GM19372 (cell line): ENCODE measurements at regions not wholly inside any gene's neighbourhood (a gene's known extent, or its start where the extent isn't known, plus 50 kb on each side); places are given as distances from the start of the nearest gene placed in this dataset.
"Not testable (repeated sequence)": the region's sequence is repeated elsewhere in the genome, so short reads cannot be mapped to it uniquely, and the experiment has no call there.

Experiments used
- ATAC-seq: cut with Tn5 transposase; IDR thresholded peaks from one replicate; pipeline ENCODE4 v1.9.1; 2021; ENCODE audit warnings: mild to moderate bottlenecking, low read depth, moderate library complexity; ENCODE audit not compliant: unreplicated experiment

DNA sequence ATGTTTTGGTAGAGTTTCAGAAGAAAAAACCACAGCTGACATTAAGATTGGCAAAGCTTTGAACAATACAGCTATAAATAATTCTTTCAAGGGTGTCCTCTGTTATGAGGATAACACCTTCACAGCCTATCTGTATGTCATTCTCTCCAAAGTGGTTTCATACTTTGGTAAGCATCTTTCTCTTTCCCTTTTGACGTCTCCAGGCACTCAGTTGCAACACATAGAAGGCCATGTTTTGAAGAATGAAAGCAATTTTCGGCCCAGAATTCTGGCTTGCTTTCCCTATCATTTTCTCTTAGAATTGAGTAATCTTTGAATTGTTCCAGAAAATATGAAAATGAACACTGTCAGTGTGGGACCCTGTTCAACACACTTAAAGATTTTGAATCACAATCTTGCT lies 200.0 kb upstream of the CBLB start:
- ATAC-seq, result peak; percentile 79

GRCh38 chr3:106070187-106070586 lies 201.4 kb upstream of the CBLB start:
- ATAC-seq, result no peak

DNA sequence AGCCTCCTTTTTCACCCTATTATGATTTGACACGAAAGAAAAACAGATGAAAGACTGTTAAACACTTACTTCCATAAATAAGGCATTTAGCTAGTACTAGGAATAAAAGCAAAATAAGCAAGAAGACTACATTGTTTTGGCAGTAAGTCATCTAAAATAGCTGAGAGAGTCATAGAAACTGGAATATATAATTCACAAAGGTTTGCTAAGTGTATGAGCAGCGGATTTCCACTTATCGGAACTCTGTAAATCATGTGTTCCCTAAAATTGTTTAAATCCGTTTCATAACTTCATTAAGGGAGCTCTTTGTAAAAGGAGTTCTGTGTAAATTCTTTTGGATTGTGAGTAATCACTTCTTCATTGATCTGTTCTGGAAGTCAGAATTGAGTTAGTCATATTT lies 202.5 kb upstream of the CBLB start:
- no peak for ATAC-seq

GRCh38 chr3:106072596-106072995 lies 203.8 kb upstream of the CBLB start:
- ATAC-seq, result not testable (repeated sequence)

DNA sequence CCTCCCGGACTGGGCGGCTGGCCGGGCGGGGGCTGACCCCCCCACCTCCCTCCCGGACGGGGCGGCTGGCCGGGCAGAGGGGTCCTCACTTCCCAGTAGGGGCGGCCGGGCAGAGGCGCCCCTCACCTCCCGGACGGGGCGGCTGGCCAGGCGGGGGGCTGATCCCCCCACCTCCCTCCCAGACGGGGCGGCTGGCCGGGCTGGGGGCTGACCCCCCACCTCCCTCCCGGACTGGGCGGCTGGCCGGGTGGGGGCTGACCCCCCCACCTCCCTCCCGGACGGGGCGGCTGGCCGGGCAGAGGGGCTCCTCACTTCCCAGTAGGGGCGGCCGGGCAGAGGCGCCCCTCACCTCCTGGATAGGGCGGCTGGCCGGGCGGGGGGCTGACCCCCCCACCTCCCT lies 205.0 kb upstream of the CBLB start:
- not testable (repeated sequence) for ATAC-seq

DNA sequence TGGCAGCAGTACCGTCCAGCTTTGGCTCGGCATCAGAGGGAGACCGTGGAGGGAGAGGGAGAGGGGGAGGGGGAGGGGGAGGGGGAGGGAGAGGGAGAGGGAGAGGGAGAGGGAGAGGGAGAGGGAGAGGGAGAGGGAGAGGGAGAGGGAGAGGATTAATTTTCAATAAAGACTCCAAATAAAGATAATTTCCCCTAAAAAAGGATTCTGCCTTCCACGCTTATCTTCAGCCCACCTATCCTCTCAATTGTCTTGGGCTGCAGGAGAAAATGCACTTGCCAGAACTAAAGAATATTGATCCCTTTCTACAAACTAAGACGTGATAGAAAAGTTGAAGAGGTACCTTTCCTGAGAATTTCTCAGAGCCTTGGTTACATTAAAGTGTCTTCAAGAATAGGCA lies 206.9 kb upstream of the CBLB start:
- not testable (repeated sequence) for ATAC-seq

GRCh38 chr3:106078635-106079034 lies 209.8 kb upstream of the CBLB start:
- no peak for ATAC-seq

GRCh38 chr3:106082616-106083015 lies 213.8 kb upstream of the CBLB start:
- ATAC-seq, result no peak

DNA sequence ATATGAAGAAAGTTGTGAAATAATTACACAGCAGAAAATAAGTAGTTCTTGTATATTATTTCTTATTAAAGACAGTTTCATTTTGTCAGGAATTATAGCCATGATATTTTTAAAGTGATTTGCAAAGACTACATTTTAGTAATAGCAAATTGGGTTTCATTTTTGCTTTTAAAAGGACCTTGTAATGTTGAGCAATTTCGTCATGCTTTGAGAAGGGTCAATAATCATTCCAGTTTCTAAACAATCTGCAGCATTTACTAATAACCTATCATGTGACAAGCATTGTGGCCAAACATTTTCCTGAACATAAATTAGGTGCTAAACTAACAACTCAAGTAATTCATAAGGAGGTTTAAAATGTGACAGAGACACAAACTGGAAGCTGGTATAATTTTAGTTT lies 214.4 kb upstream of the CBLB start:
- ATAC-seq, result no peak

GRCh38 chr3:106083854-106084253 lies 215.0 kb upstream of the CBLB start:
- ATAC-seq, result no peak

DNA sequence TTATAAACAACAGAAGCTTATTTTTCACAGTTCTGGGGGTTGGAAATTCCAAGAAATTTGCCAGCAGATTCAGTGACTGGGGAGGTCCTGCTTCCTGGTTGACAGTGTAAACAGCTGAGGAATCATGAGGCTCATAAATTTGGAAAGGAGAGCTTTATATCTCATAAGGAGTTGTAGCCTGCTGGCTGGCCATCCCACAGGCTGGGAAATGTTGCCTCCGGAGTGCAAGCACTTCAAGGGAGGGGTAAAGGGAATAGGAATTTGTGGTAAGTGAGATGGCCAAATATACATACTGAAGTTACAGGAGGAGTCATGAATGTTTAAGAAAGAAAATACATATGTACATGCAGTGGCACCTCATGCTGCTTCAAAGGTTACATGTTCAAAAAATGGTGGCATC lies 217.2 kb upstream of the CBLB start:
- ATAC-seq, result no peak

GRCh38 chr3:106086636-106087035 lies 217.8 kb upstream of the CBLB start:
- no peak for ATAC-seq

GRCh38 chr3:106088304-106088703 lies 219.5 kb upstream of the CBLB start:
- ATAC-seq, result no peak

GRCh38 chr3:106088899-106089298 lies 220.1 kb upstream of the CBLB start:
- ATAC-seq, result no peak

DNA sequence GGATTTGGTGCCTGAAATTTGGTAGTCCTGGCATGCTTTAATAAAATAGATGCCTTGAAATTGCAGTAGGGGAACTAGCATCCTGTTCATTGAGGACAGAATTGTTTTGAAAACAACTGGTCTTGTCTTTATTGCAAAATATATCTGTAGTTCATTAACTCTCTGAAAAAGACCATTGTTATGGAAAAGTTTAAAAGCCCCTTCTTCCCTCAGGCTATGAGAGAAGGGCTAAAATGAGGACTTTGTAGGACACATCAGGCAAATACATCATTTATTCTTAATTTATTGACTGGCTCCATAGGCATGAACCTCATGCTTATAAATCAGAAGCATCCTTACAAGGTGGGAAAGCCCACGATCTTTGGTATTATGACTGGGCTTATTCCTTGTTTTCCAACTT lies 221.0 kb upstream of the CBLB start:
- no peak for ATAC-seq

DNA sequence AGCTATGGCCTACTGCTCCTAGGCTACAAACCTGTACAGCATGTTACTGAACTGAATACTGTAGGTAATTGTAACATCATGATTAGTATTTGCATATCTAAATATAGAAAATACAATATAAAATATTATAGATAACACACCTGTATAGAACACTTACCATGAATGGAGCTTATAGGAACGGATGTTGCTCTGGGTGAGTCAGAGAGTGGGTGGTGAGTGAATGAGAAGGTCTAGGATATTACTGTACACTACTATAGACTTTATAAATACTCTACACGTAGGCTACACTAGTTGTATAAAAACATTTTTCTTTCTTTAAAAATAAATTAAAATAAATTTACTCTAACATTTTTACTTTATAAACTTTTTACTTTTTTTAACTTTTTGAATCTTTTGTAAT lies 224.0 kb upstream of the CBLB start:
- ATAC-seq, result no peak

DNA sequence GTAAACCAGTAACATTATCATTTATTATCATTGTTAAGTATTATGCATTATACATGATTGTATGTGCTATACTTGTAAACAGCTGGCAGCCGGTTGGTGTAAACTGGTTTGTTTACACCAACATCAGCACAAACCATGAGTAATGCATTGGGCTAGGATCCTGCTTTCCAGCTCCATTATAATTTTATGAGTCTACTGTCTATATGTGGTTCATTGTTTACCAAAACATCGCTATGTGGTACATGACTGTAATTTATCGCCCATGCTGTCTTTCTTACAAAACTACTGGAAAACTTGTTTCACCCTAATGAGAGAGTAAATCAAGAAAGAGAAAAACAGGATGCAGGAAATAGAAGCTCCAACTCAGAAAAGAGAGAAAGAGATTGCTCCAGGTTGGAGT lies 224.8 kb upstream of the CBLB start:
- no peak for ATAC-seq

DNA sequence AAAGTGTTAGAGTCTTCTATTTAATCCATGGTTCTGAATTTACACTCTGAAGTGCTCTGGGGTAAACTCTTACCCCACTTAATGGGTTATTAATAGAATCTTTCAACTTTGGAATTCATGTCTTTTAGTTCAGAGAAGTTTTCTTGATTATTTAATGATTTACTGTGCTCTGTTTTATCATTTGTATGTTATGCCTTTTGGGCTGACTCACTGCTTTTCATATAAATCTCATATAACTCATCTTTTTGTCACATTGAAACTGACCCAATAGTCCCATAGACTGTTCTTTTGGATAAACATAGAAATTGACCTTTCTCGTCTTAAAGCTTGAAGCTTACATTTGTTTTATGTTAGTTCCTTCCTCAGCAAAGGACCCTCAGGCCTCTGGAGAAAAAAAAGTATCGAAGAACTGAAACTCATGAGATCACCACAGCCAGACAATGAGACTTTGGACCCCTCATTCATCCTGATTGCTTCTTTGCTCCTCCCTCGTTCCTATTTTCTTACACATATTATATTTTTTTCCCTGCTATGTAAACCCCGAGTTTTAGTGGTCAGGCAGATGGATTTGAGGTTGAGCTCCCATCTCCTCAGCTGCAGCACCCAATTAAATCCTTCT lies 229.1 kb upstream of the CBLB start:
- ATAC-seq, result no peak

DNA sequence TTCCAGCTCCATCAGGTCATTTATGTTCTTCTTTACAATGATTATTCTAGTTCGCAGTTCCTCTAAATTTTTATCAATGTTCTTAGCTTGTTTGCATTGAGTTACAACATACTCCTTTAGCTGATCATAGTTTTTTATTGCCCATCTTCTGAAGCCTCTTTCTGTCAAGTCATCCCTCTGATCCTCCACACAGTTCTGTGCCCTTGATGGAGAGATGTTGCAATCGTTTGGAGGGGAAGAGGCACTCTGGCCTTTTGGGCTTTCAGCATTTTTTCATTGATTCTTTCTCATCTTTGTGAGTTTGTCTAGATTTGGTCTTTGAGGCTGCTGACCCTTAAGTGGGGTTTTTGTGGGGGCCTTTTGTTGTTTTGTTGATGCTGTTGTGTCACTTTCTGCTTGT lies 234.6 kb upstream of the CBLB start:
- ATAC-seq, result no peak

DNA sequence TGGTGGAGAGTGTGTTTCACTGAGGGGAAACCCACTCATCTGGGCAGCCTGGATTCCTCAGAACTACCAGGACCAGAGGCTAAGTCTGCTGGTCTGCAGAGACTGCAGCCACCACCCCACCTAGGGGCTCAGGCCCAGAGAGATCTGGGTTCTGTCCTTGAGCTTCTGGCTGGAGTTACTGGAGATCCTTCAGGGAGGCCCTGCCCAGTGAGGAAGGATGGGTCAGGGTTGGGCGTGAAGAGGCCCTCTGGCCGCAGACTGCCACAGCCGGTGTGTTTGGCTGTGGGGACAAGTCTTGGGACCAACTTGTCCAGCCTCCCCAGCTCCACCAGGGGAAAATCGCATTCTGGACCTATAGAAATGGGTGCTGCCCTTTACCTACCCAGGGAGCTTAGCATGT lies 235.3 kb upstream of the CBLB start:
- ATAC-seq, result no peak

DNA sequence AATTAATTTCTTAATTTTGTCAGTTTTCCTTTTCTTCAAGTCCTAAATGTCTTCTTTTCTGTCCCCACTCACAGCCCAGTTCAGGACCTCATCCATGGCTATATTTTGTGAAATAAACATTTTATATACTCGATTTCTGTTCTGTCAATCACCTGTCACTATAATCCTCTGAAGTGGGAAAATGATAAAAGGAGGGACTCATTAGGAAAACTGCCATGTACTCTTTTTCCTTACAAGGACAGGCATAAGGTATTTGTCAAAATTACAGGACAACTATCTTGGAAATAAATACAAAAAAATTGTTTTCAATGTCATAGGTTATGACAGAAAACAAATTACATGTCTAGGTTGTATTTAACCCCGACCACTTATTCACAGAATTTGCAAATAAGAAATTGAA lies 240.1 kb upstream of the CBLB start:
- ATAC-seq, result no peak

DNA sequence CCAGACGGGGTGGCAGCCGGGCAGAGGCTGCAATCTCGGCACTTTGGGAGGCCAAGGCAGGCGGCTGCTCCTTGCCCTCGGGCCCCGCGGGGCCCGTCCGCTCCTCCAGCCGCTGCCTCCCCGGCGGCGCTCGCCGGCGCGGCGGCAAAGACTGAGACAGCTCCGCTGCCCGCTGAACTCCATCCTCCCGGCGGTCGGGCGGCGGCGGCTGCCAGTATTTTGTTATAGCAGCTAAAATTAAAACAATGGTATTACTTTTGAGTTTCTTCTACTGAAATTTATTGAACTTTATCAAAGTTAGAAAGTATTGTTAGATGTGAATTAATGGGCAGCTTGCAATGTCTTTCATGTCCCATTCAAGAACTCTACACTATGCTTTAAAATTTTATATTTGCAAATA lies 243.7 kb upstream of the CBLB start:
- ATAC-seq, result not testable (repeated sequence)

- ATAC-seq, result no peak
These were observed 244.9 kb upstream of the CBLB start for GRCh38 chr3:106113747-106114146.
